Panc1 (cell line): ENCODE measurements at regions not wholly inside any gene's neighbourhood (a gene's known extent, or its start where the extent isn't known, plus 50 kb on each side); places are given as distances from the start of the nearest gene placed in this dataset.
"Not testable (repeated sequence)": the region's sequence is repeated elsewhere in the genome, so short reads cannot be mapped to it uniquely, and the experiment has no call there.

Source experiments
- ATAC-seq: fragments of 200-7000 bp; cut with Tn5 transposase; 2 replicates; pipeline ENCODE4 v1.9.1; 2020; ENCODE audit warnings: mild to moderate bottlenecking, moderate library complexity
- BruUV-seq: library from RNA; stranded (reverse); fragments of 400-500 nt; replicated peaks from 2 replicates; lab custom pipeline; 2021; lab: Mats Ljungman, UMichigan
- CTCF ChIA-PET: fragments of 300-600 bp; sonication (Branson Sonifier 250); formaldehyde crosslinking; loops from one replicate; lab custom pipeline; 2022; ENCODE audit warnings: antibody characterized with exemption; lab: Charles Lee
- POLR2A ChIA-PET: fragments of 300-600 bp; sonication (Branson Sonifier 250); formaldehyde crosslinking; loops from one replicate; lab custom pipeline; 2022; ENCODE audit warnings: antibody characterized with exemption; lab: Charles Lee
- DNase-seq: peaks from one replicate; pipeline ENCODE4 v3.0.0-alpha.2; 2010; ENCODE audit warnings: low read depth, low spot score
- H3K27ac ChIP-seq: 2 replicates; pipeline ENCODE4 v1.5.1; 2011; ENCODE audit warnings: mild to moderate bottlenecking, low read length, inconsistent platforms
- H3K27me3 ChIP-seq: fragments of 200-500 bp; sonication (Bioruptor generic); 2 replicates; pipeline ENCODE4 v1.6.0; 2014; ENCODE audit warnings: low read length, inconsistent platforms; ENCODE audit not compliant: control insufficient read depth, insufficient read depth
- H3K36me3 ChIP-seq: fragments of 200-500 bp; sonication (Bioruptor generic); 2 replicates; pipeline ENCODE4 v1.5.1; 2014; ENCODE audit warnings: inconsistent platforms, mild to moderate bottlenecking, low read length, moderate library complexity; ENCODE audit not compliant: control insufficient read depth, insufficient read depth
- H3K4me1 ChIP-seq: 2 replicates; pipeline ENCODE4 v1.5.1; 2011; ENCODE audit warnings: inconsistent platforms, mild to moderate bottlenecking, low read length, moderate library complexity; ENCODE audit not compliant: control insufficient read depth, insufficient read depth
- H3K4me3 ChIP-seq, 2 experiments: 2 replicates each; pipeline ENCODE4 v1.5.1; 2011 to 2012; ENCODE audit warnings: low read depth in 2 of 2, low read length in 2 of 2, mild to moderate bottlenecking in 2 of 2, inconsistent platforms in 1 of 2, moderate library complexity in 1 of 2
- H3K9me3 ChIP-seq: fragments of 200-500 bp; sonication (Bioruptor generic); 2 replicates; pipeline ENCODE4 v1.5.1; 2014; ENCODE audit warnings: low read depth, mild to moderate bottlenecking, inconsistent platforms, low read length, moderate library complexity; ENCODE audit not compliant: control insufficient read depth, insufficient read depth
- POLR2AphosphoS5 ChIP-seq: IDR thresholded peaks from 2 replicates; pipeline ENCODE4 v1.6.1; 2012; ENCODE audit warnings: mild to moderate bottlenecking, low read depth, low read length, moderate library complexity
- SIN3A ChIP-seq: IDR thresholded peaks from 2 replicates; pipeline ENCODE4 v1.6.1; 2012; ENCODE audit warnings: low read depth, mild to moderate bottlenecking, low read length, moderate library complexity, borderline replicate concordance; ENCODE audit not compliant: insufficient read depth
- TCF7L2 ChIP-seq: IDR thresholded peaks from 2 replicates; pipeline ENCODE4 v1.6.1; 2011; ENCODE audit warnings: mild to moderate bottlenecking, low read depth, low read length, inconsistent platforms
- in situ Hi-C: cut with HindIII; loops from 2 replicates; pipeline ENCODE4 v1.10.0; 2016; ENCODE audit warnings: low sequenced_read_pairs, low pct_unique_long_range_greater_than_20kb
- intact Hi-C: fragments of 100-400 bp; cut with micrococcal nuclease; formaldehyde crosslinking; loops from one replicate; pipeline ENCODE4 v1.10.0; 2022; ENCODE audit not compliant: unreplicated experiment
- TF ChIP-seq, protein P1 (sequence below), 2 experiments: IDR thresholded peaks; 2 replicates each; pipeline ENCODE4 v1.6.1; 2011 to 2012; ENCODE audit warnings: low read depth in 2 of 2, control low read depth in 1 of 2, low read length in 1 of 2, mild to moderate bottlenecking in 1 of 2, moderate library complexity in 1 of 2; ENCODE audit not compliant: insufficient read depth in 1 of 2
- TF ChIP-seq, protein P2 (sequence below): fragments of 450-650 bp; IDR thresholded peaks from 2 replicates; pipeline ENCODE4 v1.5.1; 2017; ENCODE audit warnings: mild to moderate bottlenecking

DNA sequence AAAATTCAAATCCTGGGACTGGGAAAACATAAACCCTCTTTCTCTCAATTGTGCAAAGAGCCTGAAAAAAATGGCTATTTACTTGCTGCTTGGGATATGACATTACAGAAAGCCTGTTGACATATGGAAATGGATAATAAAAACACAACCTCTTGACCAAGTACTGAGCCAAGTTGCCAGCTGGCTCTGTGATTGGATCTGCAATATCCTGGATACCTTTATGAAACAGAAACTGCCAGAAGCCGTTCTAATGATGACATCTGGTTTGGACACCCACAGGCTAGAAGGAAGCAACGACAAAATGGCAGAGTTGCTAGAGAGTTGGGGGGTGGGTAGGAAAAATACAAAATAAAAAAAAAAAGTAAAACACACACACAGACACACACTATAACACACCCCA, 481.4 kb downstream of the FAT4 start:
- Histone ChIP-seq H3K4me3 (no peak overlapping the region), H3K27ac (no peak overlapping the region), H3K27me3 (no peaks in the 10 kb centered on the region), H3K9me3 (no peaks in the 10 kb centered on the region), H3K4me1 (no peaks in the 10 kb centered on the region), H3K36me3 (no peaks in the 10 kb centered on the region)
- ATAC-seq (no peak), DNase-seq (no peak)
- TF ChIP-seq SIN3A (no peak), POLR2AphosphoS5 (no peak), TCF7L2 (no peak)
- TF ChIP-seq, protein P1, sequence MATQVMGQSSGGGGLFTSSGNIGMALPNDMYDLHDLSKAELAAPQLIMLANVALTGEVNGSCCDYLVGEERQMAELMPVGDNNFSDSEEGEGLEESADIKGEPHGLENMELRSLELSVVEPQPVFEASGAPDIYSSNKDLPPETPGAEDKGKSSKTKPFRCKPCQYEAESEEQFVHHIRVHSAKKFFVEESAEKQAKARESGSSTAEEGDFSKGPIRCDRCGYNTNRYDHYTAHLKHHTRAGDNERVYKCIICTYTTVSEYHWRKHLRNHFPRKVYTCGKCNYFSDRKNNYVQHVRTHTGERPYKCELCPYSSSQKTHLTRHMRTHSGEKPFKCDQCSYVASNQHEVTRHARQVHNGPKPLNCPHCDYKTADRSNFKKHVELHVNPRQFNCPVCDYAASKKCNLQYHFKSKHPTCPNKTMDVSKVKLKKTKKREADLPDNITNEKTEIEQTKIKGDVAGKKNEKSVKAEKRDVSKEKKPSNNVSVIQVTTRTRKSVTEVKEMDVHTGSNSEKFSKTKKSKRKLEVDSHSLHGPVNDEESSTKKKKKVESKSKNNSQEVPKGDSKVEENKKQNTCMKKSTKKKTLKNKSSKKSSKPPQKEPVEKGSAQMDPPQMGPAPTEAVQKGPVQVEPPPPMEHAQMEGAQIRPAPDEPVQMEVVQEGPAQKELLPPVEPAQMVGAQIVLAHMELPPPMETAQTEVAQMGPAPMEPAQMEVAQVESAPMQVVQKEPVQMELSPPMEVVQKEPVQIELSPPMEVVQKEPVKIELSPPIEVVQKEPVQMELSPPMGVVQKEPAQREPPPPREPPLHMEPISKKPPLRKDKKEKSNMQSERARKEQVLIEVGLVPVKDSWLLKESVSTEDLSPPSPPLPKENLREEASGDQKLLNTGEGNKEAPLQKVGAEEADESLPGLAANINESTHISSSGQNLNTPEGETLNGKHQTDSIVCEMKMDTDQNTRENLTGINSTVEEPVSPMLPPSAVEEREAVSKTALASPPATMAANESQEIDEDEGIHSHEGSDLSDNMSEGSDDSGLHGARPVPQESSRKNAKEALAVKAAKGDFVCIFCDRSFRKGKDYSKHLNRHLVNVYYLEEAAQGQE (IDR thresholded peaks at IDR 0.05; ENCODE audit: insufficient read depth in 1 of 2, low read depth in 2 of 2, low read length in 1 of 2), result no peak
- ChIA-PET POLR2A (interaction anchor here (0.6 kb wide), 1 partner anchor 1803 kb away, joined by 3 read pairs; no protein-coding TSS in a partner anchor), CTCF (no interaction called here)
- intact Hi-C loops, result no loop called here
- in situ Hi-C loops, result no loop called here
- BruUV-seq, result no TSS peak

DNA sequence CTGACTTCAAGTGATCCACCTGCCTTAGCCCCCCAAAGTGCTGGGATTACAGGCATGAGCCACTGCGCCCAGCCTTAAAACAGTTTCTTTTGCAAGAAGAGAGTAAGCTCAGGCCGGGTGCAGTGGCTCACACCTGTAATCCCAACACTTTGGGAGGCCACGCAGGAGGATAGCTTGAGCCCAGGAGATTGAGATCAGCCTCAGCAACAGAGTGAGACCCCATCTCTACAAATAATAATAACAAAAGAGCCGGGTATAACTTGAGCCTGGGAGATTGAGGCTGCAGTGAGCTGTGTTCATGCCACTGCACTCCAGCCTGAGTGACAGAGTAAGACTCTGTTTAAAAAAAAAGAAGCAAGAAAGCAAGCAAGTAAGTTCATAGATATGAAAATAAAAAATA, 482.9 kb downstream of the FAT4 start:
- ATAC-seq, in situ Hi-C loops, DNase-seq, H3K27ac ChIP-seq, H3K9me3 ChIP-seq, H3K27me3 ChIP-seq, BruUV-seq, POLR2A ChIA-PET, H3K36me3 ChIP-seq, intact Hi-C loops, H3K4me3 ChIP-seq, H3K4me1 ChIP-seq, CTCF ChIA-PET: not testable (repeated sequence)

DNA sequence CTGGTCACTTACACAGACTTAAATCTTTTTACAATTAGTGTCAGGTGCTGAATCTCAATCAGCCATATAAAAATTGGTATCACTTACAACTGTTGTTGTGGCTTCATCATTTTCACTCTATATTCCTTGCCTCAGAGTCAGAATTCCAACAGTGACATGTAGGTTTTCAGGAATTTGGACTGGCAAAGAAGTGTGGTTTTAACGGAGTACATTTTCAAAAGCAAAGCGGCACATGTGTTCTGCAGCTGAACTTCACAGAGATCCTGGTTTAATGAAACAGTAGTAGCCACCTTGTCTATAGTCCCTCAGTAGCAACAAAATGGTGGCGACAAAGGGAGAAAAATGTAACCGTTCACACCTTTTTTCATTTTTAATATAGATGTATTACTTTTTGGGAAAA, 486.6 kb downstream of the FAT4 start:
- CTCF ChIA-PET, result no interaction called here
- BruUV-seq, result no TSS peak

More for the DNA sequence above, 486.6 kb downstream of the FAT4 start:
- no peak for ATAC-seq
- POLR2A ChIA-PET, result no interaction called here
- no peaks in the 10 kb centered on the region for H3K9me3 ChIP-seq
- H3K4me3 ChIP-seq, result no peak overlapping the region
- no peaks in the 10 kb centered on the region for H3K36me3 ChIP-seq
- TF ChIP-seq POLR2AphosphoS5 (no peak), TCF7L2 (no peak), SIN3A (no peak)
- TF ChIP-seq, protein P2, sequence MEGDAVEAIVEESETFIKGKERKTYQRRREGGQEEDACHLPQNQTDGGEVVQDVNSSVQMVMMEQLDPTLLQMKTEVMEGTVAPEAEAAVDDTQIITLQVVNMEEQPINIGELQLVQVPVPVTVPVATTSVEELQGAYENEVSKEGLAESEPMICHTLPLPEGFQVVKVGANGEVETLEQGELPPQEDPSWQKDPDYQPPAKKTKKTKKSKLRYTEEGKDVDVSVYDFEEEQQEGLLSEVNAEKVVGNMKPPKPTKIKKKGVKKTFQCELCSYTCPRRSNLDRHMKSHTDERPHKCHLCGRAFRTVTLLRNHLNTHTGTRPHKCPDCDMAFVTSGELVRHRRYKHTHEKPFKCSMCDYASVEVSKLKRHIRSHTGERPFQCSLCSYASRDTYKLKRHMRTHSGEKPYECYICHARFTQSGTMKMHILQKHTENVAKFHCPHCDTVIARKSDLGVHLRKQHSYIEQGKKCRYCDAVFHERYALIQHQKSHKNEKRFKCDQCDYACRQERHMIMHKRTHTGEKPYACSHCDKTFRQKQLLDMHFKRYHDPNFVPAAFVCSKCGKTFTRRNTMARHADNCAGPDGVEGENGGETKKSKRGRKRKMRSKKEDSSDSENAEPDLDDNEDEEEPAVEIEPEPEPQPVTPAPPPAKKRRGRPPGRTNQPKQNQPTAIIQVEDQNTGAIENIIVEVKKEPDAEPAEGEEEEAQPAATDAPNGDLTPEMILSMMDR, result no peak
- TF ChIP-seq, protein P1 (IDR thresholded peaks at IDR 0.05; ENCODE audit: insufficient read depth in 1 of 2, low read depth in 2 of 2, low read length in 1 of 2), result no peak
- no peaks in the 10 kb centered on the region for H3K27me3 ChIP-seq
- in situ Hi-C loops (no loop called here), intact Hi-C loops (no loop called here)
- H3K4me1 ChIP-seq, result no peaks in the 10 kb centered on the region
- no peak overlapping the region for H3K27ac ChIP-seq
- DNase-seq, result no peak
